GM18511 (cell line): ENCODE measurements at regions not wholly inside any gene's neighbourhood (a gene's known extent, or its start where the extent isn't known, plus 50 kb on each side); places are given as distances from the start of the nearest gene placed in this dataset.
"Not testable (repeated sequence)": the region's sequence is repeated elsewhere in the genome, so short reads cannot be mapped to it uniquely, and the experiment has no call there.

Experiments used
- ATAC-seq: cut with Tn5 transposase; IDR thresholded peaks from one replicate; pipeline ENCODE4 v1.9.1; 2021; ENCODE audit warnings: mild to moderate bottlenecking, moderate library complexity; ENCODE audit not compliant: unreplicated experiment

GRCh38 chr5:30505014-30505886 lies 688.2 kb upstream of the CDH6 start:
- no peak for ATAC-seq

- no peak for ATAC-seq
Observed at GRCh38 chr5:30502277-30502676, 691.2 kb upstream of the CDH6 start.

- ATAC-seq: no peak
Observed at GRCh38 chr5:30501065-30501464, 692.4 kb upstream of the CDH6 start.

- ATAC-seq: no peak
Observed at GRCh38 chr5:30500513-30500912, 693.0 kb upstream of the CDH6 start.

DNA sequence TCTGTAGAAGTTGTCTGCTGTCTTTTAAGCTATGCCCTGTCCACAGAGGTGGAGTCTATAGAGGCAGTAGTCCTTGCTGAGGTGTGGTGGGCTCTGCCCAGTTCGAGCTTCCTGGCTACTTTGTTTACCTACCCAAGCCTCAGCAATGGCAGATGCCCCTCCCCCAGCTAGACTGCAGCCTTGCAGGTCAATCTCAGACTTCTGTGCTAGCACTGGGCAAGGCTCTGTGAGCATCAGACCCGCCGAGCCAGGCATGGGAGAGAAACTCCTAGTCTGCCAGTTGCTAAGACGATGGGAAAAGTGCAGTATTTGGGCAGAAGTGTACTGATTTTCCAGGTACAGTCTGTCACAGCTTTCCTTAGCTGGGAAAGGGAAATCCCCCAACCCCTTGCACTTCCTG lies 694.1 kb upstream of the CDH6 start:
- ATAC-seq: no peak

DNA sequence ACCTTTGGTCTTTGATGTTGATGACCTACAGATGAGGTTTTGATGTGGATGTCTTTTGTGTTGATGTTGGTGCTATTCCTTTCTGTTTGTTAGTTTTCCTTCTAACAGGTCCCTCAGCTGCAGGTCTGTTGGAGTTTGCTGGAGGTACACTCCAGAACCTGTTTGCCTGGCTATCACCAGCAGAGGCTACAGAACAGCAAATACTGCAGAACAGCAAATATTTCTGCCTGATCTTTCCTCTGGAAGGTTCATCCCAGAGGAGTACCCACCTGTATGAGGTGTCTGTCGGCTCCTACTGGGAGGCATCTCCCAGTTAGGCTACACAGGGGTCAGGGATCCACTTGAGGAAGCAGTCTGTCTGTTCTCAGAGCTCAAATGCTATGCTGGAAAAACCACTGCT lies 694.5 kb upstream of the CDH6 start:
- no peak for ATAC-seq

- not testable (repeated sequence) for ATAC-seq
Observed at GRCh38 chr5:30498509-30498908, 695.0 kb upstream of the CDH6 start.

- ATAC-seq: not testable (repeated sequence)
Observed at GRCh38 chr5:30494113-30494512, 699.4 kb upstream of the CDH6 start.

GRCh38 chr5:30479104-30479503 lies 714.4 kb upstream of the CDH6 start:
- ATAC-seq: no peak

DNA sequence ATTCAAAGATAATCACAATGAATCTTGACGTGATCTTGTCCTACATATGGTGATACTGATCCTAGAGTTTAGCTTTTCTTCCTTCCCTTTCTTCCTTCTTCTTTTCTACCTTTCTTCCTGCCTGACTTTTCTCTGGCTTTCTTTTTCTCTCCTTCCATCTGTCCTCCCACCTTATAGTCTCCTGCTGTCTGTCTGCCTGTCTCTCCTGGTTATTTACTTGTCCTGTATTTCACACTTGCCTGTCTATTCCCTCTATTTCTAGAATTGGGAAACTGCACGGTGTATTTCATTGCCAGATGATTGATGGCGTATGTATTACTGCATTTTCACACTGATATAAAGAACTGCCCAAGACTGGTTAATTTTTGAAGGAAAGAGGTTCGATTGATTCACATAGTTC lies 718.1 kb upstream of the CDH6 start:
- ATAC-seq: no peak

- ATAC-seq: no peak
Observed at GRCh38 chr5:30469691-30470090, 723.8 kb upstream of the CDH6 start.

DNA sequence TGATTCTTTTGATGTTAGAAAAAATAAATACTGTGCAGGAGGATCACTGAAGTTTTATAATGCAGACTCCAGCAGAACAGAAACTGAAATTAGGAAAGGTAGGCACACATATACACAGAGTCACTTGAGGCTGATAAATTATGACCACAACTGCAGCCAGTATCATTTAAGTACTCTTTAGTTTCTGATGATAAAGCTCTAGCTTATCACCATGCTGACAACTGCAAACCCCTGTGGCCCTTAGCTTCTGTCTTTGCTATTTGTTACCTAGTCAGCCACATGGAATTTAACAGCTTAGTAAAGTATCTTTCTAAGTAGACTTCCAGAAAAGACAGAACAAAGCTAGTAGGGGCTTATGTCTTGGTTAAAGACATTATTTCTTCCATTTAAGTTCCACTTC lies 734.8 kb upstream of the CDH6 start:
- no peak for ATAC-seq

GRCh38 chr5:30455484-30455883 lies 738.0 kb upstream of the CDH6 start:
- ATAC-seq: not testable (repeated sequence)

- ATAC-seq: no peak
Observed at GRCh38 chr5:30453168-30453567, 740.3 kb upstream of the CDH6 start.

DNA sequence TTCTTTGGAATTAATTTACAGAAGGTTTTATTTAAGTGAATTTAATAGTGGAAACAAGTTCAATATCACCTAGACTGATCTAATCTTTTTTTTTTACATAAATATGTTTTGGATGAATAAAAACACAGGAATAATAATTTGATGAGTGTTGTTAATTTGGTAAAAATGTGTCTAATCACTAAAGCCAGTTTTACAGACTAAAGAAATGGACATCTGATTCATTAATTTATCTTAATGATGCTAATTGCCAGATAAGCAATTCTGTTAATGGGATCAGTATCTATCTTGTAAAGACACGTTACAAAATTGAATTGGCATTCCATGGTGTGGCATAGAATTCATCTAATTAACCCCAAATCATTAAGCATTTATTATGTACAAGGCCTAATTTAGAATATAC lies 743.3 kb upstream of the CDH6 start:
- ATAC-seq: no peak

DNA sequence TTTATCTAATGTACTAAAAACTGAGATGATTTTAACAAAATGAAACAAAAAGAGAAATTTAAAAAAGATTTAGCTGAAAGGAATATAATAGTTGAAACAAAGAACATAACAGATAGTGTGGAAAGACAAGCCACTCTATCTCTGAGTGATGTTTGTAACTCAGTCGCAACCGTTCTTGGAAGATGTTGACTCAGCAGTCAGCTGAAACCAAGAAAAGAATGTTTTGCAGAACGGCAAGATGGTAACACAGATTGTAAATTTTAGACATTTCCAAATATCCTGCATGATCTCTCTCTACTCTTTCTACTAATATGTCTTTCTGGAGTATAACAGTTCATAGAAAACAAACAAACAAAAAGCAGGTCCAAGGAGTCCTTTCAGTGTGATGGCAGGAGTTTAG lies 746.1 kb upstream of the CDH6 start:
- no peak for ATAC-seq

DNA sequence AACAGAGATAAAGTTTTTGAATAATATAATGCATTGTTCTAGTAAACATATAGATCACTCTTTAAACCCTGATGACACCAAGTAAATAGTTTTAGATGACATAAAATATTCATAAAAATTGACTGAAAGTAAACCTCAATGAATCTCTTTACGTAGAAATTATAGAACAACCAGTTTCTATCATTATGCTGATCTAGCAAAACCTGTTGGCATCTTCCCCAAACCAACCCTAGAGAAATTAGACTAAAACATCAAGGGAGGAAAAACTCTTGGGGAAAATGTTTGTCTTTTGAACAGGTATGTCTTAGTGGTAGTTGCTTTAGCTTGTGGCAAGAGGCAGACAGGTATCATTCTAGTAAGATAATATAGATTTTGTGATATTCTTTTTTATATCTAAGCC lies 747.0 kb upstream of the CDH6 start:
- ATAC-seq: no peak

GRCh38 chr5:30438785-30439184 lies 754.7 kb upstream of the CDH6 start:
- ATAC-seq: no peak

DNA sequence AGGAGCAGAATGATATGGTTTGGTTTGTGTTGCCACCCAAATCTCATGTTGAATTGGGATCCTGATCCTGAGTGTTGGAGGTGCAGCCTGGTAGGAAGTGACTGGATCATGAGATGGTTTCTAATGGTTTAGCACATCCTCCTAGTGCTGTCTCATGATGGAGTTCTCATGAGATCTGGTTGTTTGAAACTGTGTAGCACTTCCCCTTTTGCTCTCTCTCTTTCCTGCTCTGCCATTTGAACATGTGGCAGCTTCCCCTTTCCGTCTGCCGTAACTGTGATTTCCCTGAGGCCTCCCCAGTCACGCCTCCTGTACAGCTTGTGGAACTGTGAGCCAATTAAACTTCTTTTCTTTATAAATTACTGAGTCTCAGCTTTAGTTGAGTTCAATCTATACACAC lies 756.8 kb upstream of the CDH6 start:
- no peak for ATAC-seq

DNA sequence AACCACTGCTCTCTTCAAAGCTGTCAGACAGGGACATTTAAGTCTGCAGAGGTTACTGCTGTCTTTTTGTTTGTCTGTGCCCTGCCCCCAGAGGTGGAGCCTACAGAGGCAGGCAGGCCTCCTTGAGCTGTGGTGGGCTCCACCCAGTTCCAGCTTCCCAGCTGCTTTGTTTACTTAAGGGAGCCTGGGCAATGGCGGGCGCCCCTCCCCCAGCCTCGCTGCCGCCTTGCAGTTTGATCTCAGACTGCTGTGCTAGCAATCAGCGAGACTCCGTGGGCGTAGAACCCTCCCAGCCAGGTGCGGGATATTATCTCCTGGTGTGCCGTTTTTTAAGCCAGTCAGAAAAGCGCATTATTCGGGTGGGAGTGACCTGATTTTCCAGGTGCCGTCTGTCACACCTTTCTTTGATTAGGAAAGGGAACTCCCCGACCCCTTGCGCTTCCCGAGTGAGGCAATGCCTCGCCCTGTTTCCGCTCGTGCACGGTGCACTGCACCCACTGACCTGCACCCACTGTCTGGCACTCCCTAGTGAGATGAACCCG lies 764.5 kb upstream of the CDH6 start:
- ATAC-seq: not testable (repeated sequence)

GRCh38 chr5:30414078-30414477 lies 779.4 kb upstream of the CDH6 start:
- no peak for ATAC-seq

DNA sequence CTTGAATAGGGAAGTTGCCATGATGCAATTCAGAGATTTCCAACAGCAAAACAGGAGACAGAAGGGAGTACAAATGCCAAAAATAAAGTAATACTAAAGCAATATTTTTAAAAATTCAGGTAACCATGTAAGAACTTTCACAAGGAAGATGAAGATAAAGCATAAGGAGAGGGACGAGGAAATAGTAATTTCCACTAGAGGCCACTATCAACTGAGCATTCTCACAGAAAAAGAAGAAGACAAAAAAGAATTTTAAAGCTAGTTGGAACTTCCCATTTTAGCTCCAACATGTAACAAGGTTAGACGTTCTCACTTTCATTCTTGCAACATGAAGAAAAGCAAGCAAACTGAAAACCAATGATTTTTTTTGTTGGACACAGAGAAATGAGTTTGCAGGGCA lies 779.9 kb upstream of the CDH6 start:
- no peak for ATAC-seq

DNA sequence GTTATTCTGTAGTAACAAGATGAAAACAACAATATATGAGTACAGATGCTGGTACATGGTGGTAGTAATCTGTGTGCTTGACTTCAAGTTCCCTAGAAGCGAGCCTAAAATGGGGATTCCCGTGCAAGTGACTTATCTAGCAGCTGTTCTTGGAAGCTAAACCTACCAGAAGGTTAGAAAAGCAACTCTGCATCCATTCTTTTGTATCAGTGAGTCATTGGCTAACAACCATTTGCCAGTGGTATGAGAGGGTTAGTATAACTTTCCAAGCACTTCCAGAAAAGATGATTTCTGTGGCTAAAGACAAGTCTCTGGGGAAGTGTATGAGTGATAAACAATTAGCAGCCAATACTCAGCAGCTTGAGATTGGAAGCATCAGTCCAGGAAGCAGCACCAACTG lies 787.7 kb upstream of the CDH6 start:
- no peak for ATAC-seq
